GM23338 (cell line): ENCODE measurements at regions not wholly inside any gene's neighbourhood (a gene's known extent, or its start where the extent isn't known, plus 50 kb on each side); places are given as distances from the start of the nearest gene placed in this dataset.

Experiments
- ATAC-seq: fragments of 200-7000 bp; cut with Tn5 transposase; 3 replicates; pipeline ENCODE4 v1.9.1; 2020
- DNase-seq: peaks from one replicate; pipeline ENCODE4 v3.0.0-alpha.2; 2015; ENCODE audit warnings: low spot score
- H2AFZ ChIP-seq: fragments of 200-600 bp; sonication (generic); 2 replicates; pipeline ENCODE4 v1.8.0; 2016; ENCODE audit warnings: antibody characterized with exemption, mild to moderate bottlenecking, moderate library complexity
- H3F3A ChIP-seq: fragments of 200-600 bp; sonication (generic); replicated peaks from 2 replicates; pipeline ENCODE4 v1.8.0; 2017; ENCODE audit warnings: antibody characterized with exemption, mixed run types, low read depth
- H3K27ac ChIP-seq: fragments of 200-600 bp; sonication (generic); 2 replicates; pipeline ENCODE4 v1.6.1; 2016; ENCODE audit warnings: low read depth
- H3K27me3 ChIP-seq: fragments of 200-600 bp; sonication (generic); 2 replicates; pipeline ENCODE4 v1.8.0; 2016; ENCODE audit warnings: mild to moderate bottlenecking, mixed run types, moderate library complexity; ENCODE audit not compliant: insufficient read depth
- H3K36me3 ChIP-seq: fragments of 200-600 bp; sonication (generic); 2 replicates; pipeline ENCODE4 v1.8.0; 2016; ENCODE audit warnings: mild to moderate bottlenecking; ENCODE audit not compliant: insufficient read depth
- H3K4me1 ChIP-seq: fragments of 200-600 bp; sonication (generic); 2 replicates; pipeline ENCODE4 v1.8.0; 2016; ENCODE audit warnings: mild to moderate bottlenecking, moderate library complexity; ENCODE audit not compliant: insufficient read depth
- H3K4me2 ChIP-seq: fragments of 200-600 bp; sonication (generic); 2 replicates; pipeline ENCODE4 v1.7.1; 2017; ENCODE audit warnings: mixed run types
- H3K4me3 ChIP-seq: fragments of 200-600 bp; sonication (generic); 2 replicates; pipeline ENCODE4 v1.6.1; 2016; ENCODE audit warnings: mixed run types
- H3K79me2 ChIP-seq: fragments of 200-600 bp; sonication (generic); replicated peaks from 2 replicates; pipeline ENCODE4 v1.8.0; 2017; ENCODE audit warnings: mild to moderate bottlenecking; ENCODE audit not compliant: insufficient read depth
- H3K9me2 ChIP-seq: fragments of 200-600 bp; sonication (generic); 2 replicates; pipeline ENCODE4 v1.8.0; 2017; ENCODE audit not compliant: insufficient read depth
- H4K20me1 ChIP-seq: fragments of 200-600 bp; sonication (generic); replicated peaks from 2 replicates; pipeline ENCODE4 v1.8.0; 2017; ENCODE audit warnings: mild to moderate bottlenecking; ENCODE audit not compliant: insufficient read depth
- H3K27ac Mint-ChIP-seq: 2 replicates; pipeline ENCODE4 v1.8.0; 2020; ENCODE audit warnings: inconsistent platforms, mild to moderate bottlenecking, moderate library complexity, mixed read lengths
- H3K27me3 Mint-ChIP-seq: 3 replicates; pipeline ENCODE4 v1.8.0; 2022; ENCODE audit warnings: low read depth, mild to moderate bottlenecking, moderate library complexity, mixed read lengths, inconsistent platforms; ENCODE audit not compliant: insufficient read depth, poor library complexity
- H3K36me3 Mint-ChIP-seq: 3 replicates; pipeline ENCODE4 v1.8.0; 2021; ENCODE audit warnings: low read depth, mild to moderate bottlenecking, inconsistent platforms, moderate library complexity, mixed read lengths
- H3K4me1 Mint-ChIP-seq: 3 replicates; pipeline ENCODE4 v1.8.0; 2020; ENCODE audit warnings: mild to moderate bottlenecking, inconsistent platforms, mixed read lengths
- H3K4me3 Mint-ChIP-seq: 3 replicates; pipeline ENCODE4 v1.8.0; 2021; ENCODE audit warnings: moderate library complexity, mild to moderate bottlenecking, inconsistent platforms, mixed read lengths
- H3K9me3 Mint-ChIP-seq: 3 replicates; pipeline ENCODE4 v1.8.0; 2020; ENCODE audit warnings: moderate library complexity, mild to moderate bottlenecking, inconsistent platforms, mixed read lengths
- CREB1 ChIP-seq: fragments of 250-450 bp; sonication (Bioruptor Pico); IDR thresholded peaks from 2 replicates; pipeline ENCODE4 v1.5.0; 2020; ENCODE audit warnings: low read depth, mild to moderate bottlenecking, moderate library complexity
- EZH2 ChIP-seq: fragments of 200-600 bp; sonication (generic); IDR thresholded peaks from one replicate; pipeline ENCODE4 v1.8.0; 2017; ENCODE audit warnings: antibody characterized with exemption, mild to moderate bottlenecking, low read depth; ENCODE audit not compliant: unreplicated experiment
- JUNB ChIP-seq: IDR thresholded peaks from one replicate; pipeline ENCODE4 v1.6.1; 2016; ENCODE audit warnings: antibody characterized with exemption; ENCODE audit not compliant: unreplicated experiment
- NANOG ChIP-seq: IDR thresholded peaks from 2 replicates; pipeline ENCODE4 v1.6.1; 2016; ENCODE audit warnings: antibody characterized with exemption, borderline replicate concordance
- ZNF114 ChIP-seq: fragments of 250-450 bp; sonication (Bioruptor Pico); IDR thresholded peaks from 2 replicates; pipeline ENCODE4 v1.5.0; 2020; ENCODE audit warnings: mild to moderate bottlenecking, moderate library complexity
- TF ChIP-seq, protein P1 (sequence below): fragments of 250-450 bp; sonication (Bioruptor Pico); IDR thresholded peaks from 2 replicates; pipeline ENCODE4 v1.5.0; 2020; ENCODE audit warnings: mild to moderate bottlenecking, moderate library complexity
- TF ChIP-seq, protein P2 (sequence below): IDR thresholded peaks from one replicate; pipeline ENCODE4 v1.6.1; 2018; ENCODE audit warnings: antibody characterized with exemption; ENCODE audit not compliant: unreplicated experiment
- TF ChIP-seq, protein P3 (sequence below): IDR thresholded peaks from 2 replicates; pipeline ENCODE4 v1.6.1; 2016; ENCODE audit warnings: antibody characterized with exemption
- TF ChIP-seq, protein P4 (sequence below), 2 experiments: fragments of 200-600 bp in 1 of 2; sonication (generic) in 1 of 2; conservative IDR thresholded peaks; 2 replicates each; pipeline versions ENCODE4 v1.5.1 to v1.6.1; 2016 to 2017; ENCODE audit warnings: antibody characterized with exemption in 2 of 2, low read depth in 2 of 2, mild to moderate bottlenecking in 2 of 2, moderate library complexity in 1 of 2

DNA sequence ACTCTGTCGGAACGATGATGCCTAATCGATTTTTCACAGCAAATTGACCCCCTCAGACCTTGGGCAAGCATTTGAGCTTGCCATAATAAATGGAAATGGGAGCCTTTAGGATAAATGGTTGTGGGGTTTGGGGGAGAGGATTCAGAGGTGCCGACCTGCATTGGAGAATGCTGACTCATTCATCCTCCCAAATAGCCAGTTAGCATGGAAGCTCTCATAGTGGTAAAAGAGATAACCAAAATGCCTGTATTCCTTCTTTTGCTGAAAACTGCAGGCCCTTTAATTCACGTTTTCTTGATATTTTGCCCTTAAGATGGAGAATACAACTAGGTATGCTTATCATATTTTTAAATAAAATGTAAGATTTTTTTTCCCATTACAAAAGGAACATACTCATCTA lies 392.6 kb upstream of the DEPDC1 start (continued):
- TF ChIP-seq, protein P1, sequence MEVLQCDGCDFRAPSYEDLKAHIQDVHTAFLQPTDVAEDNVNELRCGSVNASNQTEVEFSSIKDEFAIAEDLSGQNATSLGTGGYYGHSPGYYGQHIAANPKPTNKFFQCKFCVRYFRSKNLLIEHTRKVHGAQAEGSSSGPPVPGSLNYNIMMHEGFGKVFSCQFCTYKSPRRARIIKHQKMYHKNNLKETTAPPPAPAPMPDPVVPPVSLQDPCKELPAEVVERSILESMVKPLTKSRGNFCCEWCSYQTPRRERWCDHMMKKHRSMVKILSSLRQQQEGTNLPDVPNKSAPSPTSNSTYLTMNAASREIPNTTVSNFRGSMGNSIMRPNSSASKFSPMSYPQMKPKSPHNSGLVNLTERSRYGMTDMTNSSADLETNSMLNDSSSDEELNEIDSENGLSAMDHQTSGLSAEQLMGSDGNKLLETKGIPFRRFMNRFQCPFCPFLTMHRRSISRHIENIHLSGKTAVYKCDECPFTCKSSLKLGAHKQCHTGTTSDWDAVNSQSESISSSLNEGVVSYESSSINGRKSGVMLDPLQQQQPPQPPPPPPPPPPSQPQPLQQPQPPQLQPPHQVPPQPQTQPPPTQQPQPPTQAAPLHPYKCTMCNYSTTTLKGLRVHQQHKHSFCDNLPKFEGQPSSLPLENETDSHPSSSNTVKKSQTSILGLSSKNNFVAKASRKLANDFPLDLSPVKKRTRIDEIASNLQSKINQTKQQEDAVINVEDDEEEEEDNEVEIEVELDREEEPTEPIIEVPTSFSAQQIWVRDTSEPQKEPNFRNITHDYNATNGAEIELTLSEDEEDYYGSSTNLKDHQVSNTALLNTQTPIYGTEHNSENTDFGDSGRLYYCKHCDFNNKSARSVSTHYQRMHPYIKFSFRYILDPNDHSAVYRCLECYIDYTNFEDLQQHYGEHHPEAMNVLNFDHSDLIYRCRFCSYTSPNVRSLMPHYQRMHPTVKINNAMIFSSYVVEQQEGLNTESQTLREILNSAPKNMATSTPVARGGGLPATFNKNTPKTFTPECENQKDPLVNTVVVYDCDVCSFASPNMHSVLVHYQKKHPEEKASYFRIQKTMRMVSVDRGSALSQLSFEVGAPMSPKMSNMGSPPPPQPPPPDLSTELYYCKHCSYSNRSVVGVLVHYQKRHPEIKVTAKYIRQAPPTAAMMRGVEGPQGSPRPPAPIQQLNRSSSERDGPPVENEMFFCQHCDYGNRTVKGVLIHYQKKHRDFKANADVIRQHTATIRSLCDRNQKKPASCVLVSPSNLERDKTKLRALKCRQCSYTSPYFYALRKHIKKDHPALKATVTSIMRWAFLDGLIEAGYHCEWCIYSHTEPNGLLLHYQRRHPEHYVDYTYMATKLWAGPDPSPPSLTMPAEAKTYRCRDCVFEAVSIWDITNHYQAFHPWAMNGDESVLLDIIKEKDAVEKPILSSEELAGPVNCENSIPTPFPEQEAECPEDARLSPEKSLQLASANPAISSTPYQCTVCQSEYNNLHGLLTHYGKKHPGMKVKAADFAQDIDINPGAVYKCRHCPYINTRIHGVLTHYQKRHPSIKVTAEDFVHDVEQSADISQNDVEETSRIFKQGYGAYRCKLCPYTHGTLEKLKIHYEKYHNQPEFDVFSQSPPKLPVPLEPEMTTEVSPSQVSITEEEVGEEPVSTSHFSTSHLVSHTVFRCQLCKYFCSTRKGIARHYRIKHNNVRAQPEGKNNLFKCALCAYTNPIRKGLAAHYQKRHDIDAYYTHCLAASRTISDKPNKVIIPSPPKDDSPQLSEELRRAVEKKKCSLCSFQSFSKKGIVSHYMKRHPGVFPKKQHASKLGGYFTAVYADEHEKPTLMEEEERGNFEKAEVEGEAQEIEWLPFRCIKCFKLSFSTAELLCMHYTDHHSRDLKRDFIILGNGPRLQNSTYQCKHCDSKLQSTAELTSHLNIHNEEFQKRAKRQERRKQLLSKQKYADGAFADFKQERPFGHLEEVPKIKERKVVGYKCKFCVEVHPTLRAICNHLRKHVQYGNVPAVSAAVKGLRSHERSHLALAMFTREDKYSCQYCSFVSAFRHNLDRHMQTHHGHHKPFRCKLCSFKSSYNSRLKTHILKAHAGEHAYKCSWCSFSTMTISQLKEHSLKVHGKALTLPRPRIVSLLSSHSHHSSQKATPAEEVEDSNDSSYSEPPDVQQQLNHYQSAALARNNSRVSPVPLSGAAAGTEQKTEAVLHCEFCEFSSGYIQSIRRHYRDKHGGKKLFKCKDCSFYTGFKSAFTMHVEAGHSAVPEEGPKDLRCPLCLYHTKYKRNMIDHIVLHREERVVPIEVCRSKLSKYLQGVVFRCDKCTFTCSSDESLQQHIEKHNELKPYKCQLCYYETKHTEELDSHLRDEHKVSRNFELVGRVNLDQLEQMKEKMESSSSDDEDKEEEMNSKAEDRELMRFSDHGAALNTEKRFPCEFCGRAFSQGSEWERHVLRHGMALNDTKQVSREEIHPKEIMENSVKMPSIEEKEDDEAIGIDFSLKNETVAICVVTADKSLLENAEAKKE (CRISPR knock-in tag) = no peak
- no peak for TF ChIP-seq JUNB
- no peak for TF ChIP-seq EZH2
- no peak for TF ChIP-seq NANOG
- TF ChIP-seq CREB1 = no peak
- TF ChIP-seq, protein P2, sequence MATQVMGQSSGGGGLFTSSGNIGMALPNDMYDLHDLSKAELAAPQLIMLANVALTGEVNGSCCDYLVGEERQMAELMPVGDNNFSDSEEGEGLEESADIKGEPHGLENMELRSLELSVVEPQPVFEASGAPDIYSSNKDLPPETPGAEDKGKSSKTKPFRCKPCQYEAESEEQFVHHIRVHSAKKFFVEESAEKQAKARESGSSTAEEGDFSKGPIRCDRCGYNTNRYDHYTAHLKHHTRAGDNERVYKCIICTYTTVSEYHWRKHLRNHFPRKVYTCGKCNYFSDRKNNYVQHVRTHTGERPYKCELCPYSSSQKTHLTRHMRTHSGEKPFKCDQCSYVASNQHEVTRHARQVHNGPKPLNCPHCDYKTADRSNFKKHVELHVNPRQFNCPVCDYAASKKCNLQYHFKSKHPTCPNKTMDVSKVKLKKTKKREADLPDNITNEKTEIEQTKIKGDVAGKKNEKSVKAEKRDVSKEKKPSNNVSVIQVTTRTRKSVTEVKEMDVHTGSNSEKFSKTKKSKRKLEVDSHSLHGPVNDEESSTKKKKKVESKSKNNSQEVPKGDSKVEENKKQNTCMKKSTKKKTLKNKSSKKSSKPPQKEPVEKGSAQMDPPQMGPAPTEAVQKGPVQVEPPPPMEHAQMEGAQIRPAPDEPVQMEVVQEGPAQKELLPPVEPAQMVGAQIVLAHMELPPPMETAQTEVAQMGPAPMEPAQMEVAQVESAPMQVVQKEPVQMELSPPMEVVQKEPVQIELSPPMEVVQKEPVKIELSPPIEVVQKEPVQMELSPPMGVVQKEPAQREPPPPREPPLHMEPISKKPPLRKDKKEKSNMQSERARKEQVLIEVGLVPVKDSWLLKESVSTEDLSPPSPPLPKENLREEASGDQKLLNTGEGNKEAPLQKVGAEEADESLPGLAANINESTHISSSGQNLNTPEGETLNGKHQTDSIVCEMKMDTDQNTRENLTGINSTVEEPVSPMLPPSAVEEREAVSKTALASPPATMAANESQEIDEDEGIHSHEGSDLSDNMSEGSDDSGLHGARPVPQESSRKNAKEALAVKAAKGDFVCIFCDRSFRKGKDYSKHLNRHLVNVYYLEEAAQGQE = no peak

DNA sequence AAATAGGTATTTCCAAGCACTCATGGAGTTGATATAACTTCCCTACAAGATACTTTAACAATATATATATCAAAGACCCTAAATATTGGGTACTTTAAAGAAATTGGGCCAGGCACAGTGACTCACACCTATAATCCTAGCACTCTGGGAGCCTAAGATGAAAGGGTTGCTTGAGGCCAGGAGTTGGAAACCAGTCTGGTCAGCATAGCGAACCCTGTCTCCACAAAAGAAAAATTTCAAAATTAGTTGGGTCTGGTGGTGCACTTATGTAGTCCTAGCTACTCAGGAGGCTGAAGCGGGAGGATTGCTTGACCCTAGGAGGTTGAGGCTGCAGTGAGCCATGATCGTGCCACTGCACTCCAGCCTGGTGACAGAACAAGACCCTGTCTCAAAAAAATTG lies 393.9 kb upstream of the DEPDC1 start:
- no peak overlapping the region for H3K4me2 ChIP-seq
- H3K4me3 ChIP-seq = no peak overlapping the region
- H3F3A ChIP-seq = no peaks in the 10 kb centered on the region
- no peak for ATAC-seq
- H3K27ac ChIP-seq = no peak overlapping the region
- no peaks in the 10 kb centered on the region for H3K27me3 ChIP-seq
- no peaks in the 10 kb centered on the region; the same call in 1 of the 2 replicates for H3K9me2 ChIP-seq
- H2AFZ ChIP-seq = no peak overlapping the region
- DNase-seq = no peak
- H3K36me3 Mint-ChIP-seq = no peaks in the 10 kb centered on the region
- H3K79me2 ChIP-seq = no peaks in the 10 kb centered on the region
- TF ChIP-seq, protein P3, sequence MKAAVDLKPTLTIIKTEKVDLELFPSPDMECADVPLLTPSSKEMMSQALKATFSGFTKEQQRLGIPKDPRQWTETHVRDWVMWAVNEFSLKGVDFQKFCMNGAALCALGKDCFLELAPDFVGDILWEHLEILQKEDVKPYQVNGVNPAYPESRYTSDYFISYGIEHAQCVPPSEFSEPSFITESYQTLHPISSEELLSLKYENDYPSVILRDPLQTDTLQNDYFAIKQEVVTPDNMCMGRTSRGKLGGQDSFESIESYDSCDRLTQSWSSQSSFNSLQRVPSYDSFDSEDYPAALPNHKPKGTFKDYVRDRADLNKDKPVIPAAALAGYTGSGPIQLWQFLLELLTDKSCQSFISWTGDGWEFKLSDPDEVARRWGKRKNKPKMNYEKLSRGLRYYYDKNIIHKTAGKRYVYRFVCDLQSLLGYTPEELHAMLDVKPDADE = no peak
- TF ChIP-seq ZNF114 (CRISPR knock-in tag) = no peak
- TF ChIP-seq, protein P4, sequence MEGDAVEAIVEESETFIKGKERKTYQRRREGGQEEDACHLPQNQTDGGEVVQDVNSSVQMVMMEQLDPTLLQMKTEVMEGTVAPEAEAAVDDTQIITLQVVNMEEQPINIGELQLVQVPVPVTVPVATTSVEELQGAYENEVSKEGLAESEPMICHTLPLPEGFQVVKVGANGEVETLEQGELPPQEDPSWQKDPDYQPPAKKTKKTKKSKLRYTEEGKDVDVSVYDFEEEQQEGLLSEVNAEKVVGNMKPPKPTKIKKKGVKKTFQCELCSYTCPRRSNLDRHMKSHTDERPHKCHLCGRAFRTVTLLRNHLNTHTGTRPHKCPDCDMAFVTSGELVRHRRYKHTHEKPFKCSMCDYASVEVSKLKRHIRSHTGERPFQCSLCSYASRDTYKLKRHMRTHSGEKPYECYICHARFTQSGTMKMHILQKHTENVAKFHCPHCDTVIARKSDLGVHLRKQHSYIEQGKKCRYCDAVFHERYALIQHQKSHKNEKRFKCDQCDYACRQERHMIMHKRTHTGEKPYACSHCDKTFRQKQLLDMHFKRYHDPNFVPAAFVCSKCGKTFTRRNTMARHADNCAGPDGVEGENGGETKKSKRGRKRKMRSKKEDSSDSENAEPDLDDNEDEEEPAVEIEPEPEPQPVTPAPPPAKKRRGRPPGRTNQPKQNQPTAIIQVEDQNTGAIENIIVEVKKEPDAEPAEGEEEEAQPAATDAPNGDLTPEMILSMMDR (conservative IDR thresholded peaks at IDR 0.05; ENCODE audit: low read depth in 2 of 2) = no peak
- no peaks in the 10 kb centered on the region for H3K4me1 ChIP-seq
- no peaks in the 10 kb centered on the region for H3K36me3 ChIP-seq
- peaks cover 5% of the 10 kb centered on the region for H3K27me3 Mint-ChIP-seq
- H3K27ac Mint-ChIP-seq = no peak overlapping the region
- no peaks in the 10 kb centered on the region for H4K20me1 ChIP-seq
- no peaks in the 10 kb centered on the region for H3K9me3 Mint-ChIP-seq
- H3K4me3 Mint-ChIP-seq = no peak overlapping the region
- H3K4me1 Mint-ChIP-seq = peaks cover 3% of the 10 kb centered on the region; the same call in 1 of the 3 replicates
